HEK293T (cell line): ENCODE measurements at regions not wholly inside any gene's neighbourhood (a gene's known extent, or its start where the extent isn't known, plus 50 kb on each side); places are given as distances from the start of the nearest gene placed in this dataset.

Source experiments
- FOXM1 ChIP-seq: fragments of 450-650 bp; IDR thresholded peaks from 2 replicates; pipeline ENCODE4 v1.6.1; 2017; ENCODE audit warnings: mild to moderate bottlenecking, borderline replicate concordance
- SP1 ChIP-seq: fragments of 450-650 bp; IDR thresholded peaks from 2 replicates; pipeline ENCODE4 v1.6.1; 2017
- SUZ12 ChIP-seq: fragments of 450-650 bp; IDR thresholded peaks from 2 replicates; pipeline ENCODE4 v1.6.1; 2016; ENCODE audit warnings: mild to moderate bottlenecking
- ZNF384 ChIP-seq: fragments of 450-650 bp; IDR thresholded peaks from 2 replicates; pipeline ENCODE4 v1.6.1; 2016
- TF ChIP-seq, protein P1 (sequence below): fragments of 450-650 bp; IDR thresholded peaks from 2 replicates; pipeline ENCODE4 v1.6.1; 2016

- no peak for TF ChIP-seq SUZ12
- no peak for TF ChIP-seq SP1
- TF ChIP-seq FOXM1 = no peak
- TF ChIP-seq, protein P1, sequence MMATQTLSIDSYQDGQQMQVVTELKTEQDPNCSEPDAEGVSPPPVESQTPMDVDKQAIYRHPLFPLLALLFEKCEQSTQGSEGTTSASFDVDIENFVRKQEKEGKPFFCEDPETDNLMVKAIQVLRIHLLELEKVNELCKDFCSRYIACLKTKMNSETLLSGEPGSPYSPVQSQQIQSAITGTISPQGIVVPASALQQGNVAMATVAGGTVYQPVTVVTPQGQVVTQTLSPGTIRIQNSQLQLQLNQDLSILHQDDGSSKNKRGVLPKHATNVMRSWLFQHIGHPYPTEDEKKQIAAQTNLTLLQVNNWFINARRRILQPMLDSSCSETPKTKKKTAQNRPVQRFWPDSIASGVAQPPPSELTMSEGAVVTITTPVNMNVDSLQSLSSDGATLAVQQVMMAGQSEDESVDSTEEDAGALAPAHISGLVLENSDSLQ = no peak
- no peak for TF ChIP-seq ZNF384
These were observed 410.6 kb downstream of the TBC1D4 start for GRCh38 chr13:75071395-75071794.
